Neural crest cell (in vitro differentiated cells): ENCODE measurements at regions not wholly inside any gene's neighbourhood (a gene's known extent, or its start where the extent isn't known, plus 50 kb on each side); places are given as distances from the start of the nearest gene placed in this dataset.
A peak's percentile ranks its signal among the peaks of the same experiment; 100 is the strongest.

ENCODE experiments used
- DNase-seq: peaks from one replicate; pipeline ENCODE4 v3.0.0; 2021; ENCODE audit warnings: low read depth, mixed read lengths, low spot score
- H3K27ac Mint-ChIP-seq: one replicate; pipeline ENCODE4 v1.8.0; 2021; ENCODE audit warnings: mild to moderate bottlenecking, mixed read lengths; ENCODE audit not compliant: unreplicated experiment
- H3K27me3 Mint-ChIP-seq: 2 replicates; pipeline ENCODE4 v1.8.0; 2021; ENCODE audit warnings: low read depth, mild to moderate bottlenecking, mixed read lengths
- H3K36me3 Mint-ChIP-seq: 2 replicates; pipeline ENCODE4 v1.8.0; 2021; ENCODE audit warnings: low read depth, mild to moderate bottlenecking, mixed read lengths
- H3K4me1 Mint-ChIP-seq: 2 replicates; pipeline ENCODE4 v1.8.0; 2021; ENCODE audit warnings: mixed read lengths
- H3K4me3 Mint-ChIP-seq: one replicate; pipeline ENCODE4 v1.8.0; 2021; ENCODE audit warnings: mild to moderate bottlenecking, mixed read lengths
- H3K9me3 Mint-ChIP-seq: 2 replicates; pipeline ENCODE4 v1.8.0; 2021; ENCODE audit warnings: mixed read lengths
- CTCF ChIP-seq: fragments of 200-600 bp; sonication (generic); conservative IDR thresholded peaks from 2 replicates; pipeline ENCODE4 v1.5.0; 2021; ENCODE audit warnings: antibody characterized with exemption, mild to moderate bottlenecking

DNA sequence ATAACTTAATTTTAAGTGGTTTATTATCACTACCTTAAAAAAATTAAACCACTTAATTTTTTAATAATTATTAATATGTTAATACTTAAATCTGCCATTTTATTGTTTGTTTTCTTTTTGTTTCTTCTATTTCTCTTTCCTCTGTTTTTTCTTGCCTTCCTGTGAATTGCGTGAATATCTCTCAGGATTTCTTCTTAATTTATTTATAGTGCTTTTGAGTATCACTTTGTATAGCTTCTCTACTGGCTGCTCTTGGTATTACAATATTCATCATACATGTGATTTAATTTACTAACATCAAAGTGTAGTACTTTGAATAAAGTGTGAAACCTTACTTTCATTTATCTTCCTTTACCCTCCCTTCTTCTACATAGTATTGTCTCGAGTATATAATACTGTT is 349.5 kb upstream of the CPXCR1 start:
- peak; percentile 56 for TF ChIP-seq CTCF
- Mint-ChIP-seq H3K9me3 (no peaks in the 10 kb centered on the region), H3K27me3 (no peaks in the 10 kb centered on the region), H3K36me3 (no peaks in the 10 kb centered on the region), H3K4me3 (no peak overlapping the region), H3K4me1 (peaks cover 8% of the 10 kb centered on the region), H3K27ac (no peak overlapping the region)
- DNase-seq: no peak

- no peaks in the 10 kb centered on the region for H3K36me3 Mint-ChIP-seq
- H3K27ac Mint-ChIP-seq: no peak overlapping the region
- H3K27me3 Mint-ChIP-seq: no peaks in the 10 kb centered on the region
- TF ChIP-seq CTCF: no peak
- no peaks in the 10 kb centered on the region for H3K9me3 Mint-ChIP-seq
- no peak overlapping the region for H3K4me3 Mint-ChIP-seq
- no peak for DNase-seq
- H3K4me1 Mint-ChIP-seq: no peaks in the 10 kb centered on the region
Measured at GRCh38 chrX:88416002-88416401, 331.0 kb upstream of the CPXCR1 start.

GRCh38 chrX:88416965-88417364 is 330.1 kb upstream of the CPXCR1 start:
- H3K36me3 Mint-ChIP-seq: no peaks in the 10 kb centered on the region
- TF ChIP-seq CTCF: no peak
- H3K4me3 Mint-ChIP-seq: no peak overlapping the region
- no peak for DNase-seq
- H3K4me1 Mint-ChIP-seq: no peaks in the 10 kb centered on the region
- no peaks in the 10 kb centered on the region for H3K9me3 Mint-ChIP-seq
- H3K27ac Mint-ChIP-seq: no peak overlapping the region
- no peaks in the 10 kb centered on the region for H3K27me3 Mint-ChIP-seq

DNA sequence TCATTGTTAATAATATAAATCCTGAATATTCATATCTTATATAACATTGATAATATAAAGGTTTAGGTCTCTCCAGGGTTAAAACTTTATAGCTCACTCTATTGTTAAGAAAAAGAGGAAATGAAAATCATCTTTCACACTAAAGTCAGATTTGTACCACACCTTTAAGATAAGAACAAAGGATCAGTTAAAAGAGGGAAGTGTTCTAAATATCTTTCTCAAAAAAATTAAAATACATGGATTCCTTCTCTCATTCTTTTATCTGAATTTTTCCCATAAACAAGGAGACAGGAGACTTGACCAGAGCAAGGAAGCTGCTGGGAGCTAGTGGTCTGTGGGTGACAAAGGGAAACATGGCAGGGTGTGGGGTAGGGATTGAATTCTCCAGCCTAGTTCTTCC is 323.0 kb upstream of the CPXCR1 start:
- no peak for TF ChIP-seq CTCF
- no peaks in the 10 kb centered on the region for H3K27me3 Mint-ChIP-seq
- peaks cover 6% of the 10 kb centered on the region for H3K4me1 Mint-ChIP-seq
- no peak overlapping the region for H3K4me3 Mint-ChIP-seq
- H3K36me3 Mint-ChIP-seq: no peaks in the 10 kb centered on the region
- no peak overlapping the region for H3K27ac Mint-ChIP-seq
- H3K9me3 Mint-ChIP-seq: no peaks in the 10 kb centered on the region
- no peak for DNase-seq

GRCh38 chrX:88424541-88424940 is 322.5 kb upstream of the CPXCR1 start:
- Mint-ChIP-seq H3K27me3 (no peaks in the 10 kb centered on the region), H3K4me3 (no peak overlapping the region), H3K27ac (no peak overlapping the region), H3K4me1 (peaks cover 11% of the 10 kb centered on the region), H3K9me3 (no peaks in the 10 kb centered on the region), H3K36me3 (no peaks in the 10 kb centered on the region)
- DNase-seq: no peak
- no peak for TF ChIP-seq CTCF

- no peaks in the 10 kb centered on the region for H3K36me3 Mint-ChIP-seq
- H3K9me3 Mint-ChIP-seq: no peaks in the 10 kb centered on the region
- H3K27ac Mint-ChIP-seq: no peak overlapping the region
- H3K4me1 Mint-ChIP-seq: peaks cover 13% of the 10 kb centered on the region
- H3K4me3 Mint-ChIP-seq: no peak overlapping the region
- peak; percentile 65 for TF ChIP-seq CTCF
- no peak for DNase-seq
- no peaks in the 10 kb centered on the region for H3K27me3 Mint-ChIP-seq
Measured at GRCh38 chrX:88425739-88426138, 321.3 kb upstream of the CPXCR1 start.
